ENCODE measurements at regions not wholly inside any gene's neighbourhood (a gene's known extent, or its start where the extent isn't known, plus 50 kb on each side); places are given as distances from the start of the nearest gene placed in this dataset.

DNA sequence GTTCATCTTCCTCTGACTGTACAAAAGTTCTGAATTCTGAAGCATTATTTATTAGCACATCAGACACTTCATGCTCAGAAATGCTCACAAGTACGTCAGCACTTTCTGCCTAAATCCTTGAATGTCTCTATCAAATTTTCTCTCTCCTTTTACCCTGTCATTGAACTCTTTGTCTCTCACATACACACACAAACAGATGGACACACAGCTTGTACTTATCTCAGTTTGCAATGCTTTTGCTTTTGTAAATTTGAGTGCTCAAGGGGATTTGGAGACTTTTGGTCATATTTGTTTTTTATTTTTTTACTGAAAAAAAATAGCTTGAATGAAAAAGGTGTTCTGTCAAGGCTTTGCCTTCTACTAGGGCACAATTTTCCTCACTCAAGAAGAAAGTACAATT, 64.2 kb upstream of the PDZRN4 start:
- TF ChIP-seq CTCF (IDR thresholded peaks at IDR 0.05; ENCODE audit: control extremely low read depth in 1 of 3, insufficient read depth in 1 of 3, low read depth in 1 of 3, low read length in 3 of 3), result no peak
- TF ChIP-seq RNF2 (IDR thresholded peaks at IDR 0.05; ENCODE audit: borderline replicate concordance, low read depth, low read length, missing control alignments, poor library complexity, severe bottlenecking), result no peak

Data from H1 (cell line).